Naive B cell (primary cell): ENCODE measurements at regions not wholly inside any gene's neighbourhood (a gene's known extent, or its start where the extent isn't known, plus 50 kb on each side); places are given as distances from the start of the nearest gene placed in this dataset.
A peak's percentile ranks its signal among the peaks of the same experiment; 100 is the strongest.

Experiments
- ATAC-seq, 2 donors: fragments of 150-1000 bp; cut with Tn5 transposase; 2 replicates each; pipeline ENCODE4 v1.10.0; 2021; ENCODE audit warnings: low read depth in 2 of 2, mild to moderate bottlenecking in 2 of 2, moderate library complexity in 2 of 2
- DNase-seq: peaks from one replicate; pipeline ENCODE4 v3.0.0; 2022
- H3K27ac Mint-ChIP-seq, 6 donors: one replicate each; pipeline ENCODE4 v1.8.0; 2020 to 2022; ENCODE audit warnings: mild to moderate bottlenecking in 6 of 6, mixed read lengths in 6 of 6, moderate library complexity in 5 of 6, inconsistent platforms in 2 of 6
- H3K27me3 Mint-ChIP-seq, 3 donors: one replicate each; pipeline ENCODE4 v1.8.0; 2021 to 2022; ENCODE audit warnings: mixed read lengths in 3 of 3, mild to moderate bottlenecking in 1 of 3
- H3K36me3 Mint-ChIP-seq, 2 donors: one replicate each; pipeline ENCODE4 v1.8.0; 2020 to 2022; ENCODE audit warnings: mixed read lengths in 2 of 2, inconsistent platforms in 1 of 2, mild to moderate bottlenecking in 1 of 2
- H3K4me1 Mint-ChIP-seq, 3 donors: one replicate each; pipeline ENCODE4 v1.8.0; 2020 to 2022; ENCODE audit warnings: mixed read lengths in 3 of 3, inconsistent platforms in 1 of 3, mild to moderate bottlenecking in 1 of 3, moderate library complexity in 1 of 3
- H3K4me3 Mint-ChIP-seq, 8 donors: one replicate each; pipeline ENCODE4 v1.8.0; 2020 to 2022; ENCODE audit warnings: mild to moderate bottlenecking in 8 of 8, mixed read lengths in 8 of 8, moderate library complexity in 8 of 8, inconsistent platforms in 2 of 8
- H3K9me3 Mint-ChIP-seq, 7 donors: one replicate each; pipeline ENCODE4 v1.8.0; 2020 to 2022; ENCODE audit warnings: mixed read lengths in 7 of 7, mild to moderate bottlenecking in 5 of 7, inconsistent platforms in 2 of 7, moderate library complexity in 1 of 7

DNA sequence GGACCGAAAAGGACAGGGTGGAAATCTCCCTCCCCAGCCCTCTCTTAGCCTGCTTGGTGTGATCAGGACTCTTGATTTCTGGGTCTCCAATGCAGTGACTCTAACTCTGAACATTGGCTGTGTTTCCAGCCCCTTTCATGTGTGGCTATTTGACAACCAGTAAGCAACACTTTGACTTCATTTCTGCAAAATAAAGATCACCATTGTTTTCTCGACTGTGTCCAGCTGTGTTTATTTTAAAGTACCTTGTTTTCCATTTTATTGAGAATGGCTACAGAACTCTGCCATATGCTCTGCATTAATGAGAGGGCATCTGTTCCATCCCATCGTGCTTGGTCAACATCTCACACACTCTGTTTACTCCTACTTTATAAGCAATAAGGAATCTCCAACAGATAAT lies 60.9 kb upstream of the TAGAP start:
- no peak for ATAC-seq
- Mint-ChIP-seq H3K9me3 (no peaks in the 10 kb centered on the region), H3K27ac (peak overlapping the region; percentile 98 to 100 (median 98)), H3K27me3 (no peaks in the 10 kb centered on the region), H3K36me3 (no peaks in the 10 kb centered on the region), H3K4me1 (peaks cover 80 to 96% (median 91%) of the 10 kb centered on the region in 3 donors), H3K4me3 (peak overlapping the region in 6 of 8 donors; percentile 75 to 94 (median 88))
- no peak for DNase-seq

- Mint-ChIP-seq H3K36me3 (no peaks in the 10 kb centered on the region), H3K27me3 (no peaks in the 10 kb centered on the region), H3K4me1 (peaks cover 80 to 96% (median 91%) of the 10 kb centered on the region in 3 donors), H3K9me3 (peaks cover 0 to 1% (median 0%) of the 10 kb centered on the region in 7 donors), H3K4me3 (peak overlapping the region; percentile 34 to 88 (median 80)), H3K27ac (peak overlapping the region; percentile 98 to 100 (median 98))
- ATAC-seq (peak; percentile 67 to 68), DNase-seq (peak; percentile 86)
Observed at GRCh38 chr6:159104931-159105330, 60.1 kb upstream of the TAGAP start.

GRCh38 chr6:159104163-159104925 lies 59.6 kb upstream of the TAGAP start:
- Mint-ChIP-seq H3K27ac (peak overlapping the region; percentile 98 to 100 (median 98)), H3K9me3 (peaks cover 0 to 1% (median 0%) of the 10 kb centered on the region in 7 donors), H3K36me3 (no peaks in the 10 kb centered on the region), H3K27me3 (no peaks in the 10 kb centered on the region), H3K4me3 (peak overlapping the region; percentile 34 to 88 (median 80)), H3K4me1 (peaks cover 77 to 96% (median 87%) of the 10 kb centered on the region in 3 donors)
- peak; percentile 74 for DNase-seq
- ATAC-seq, result peak; percentile 37 to 43

DNA sequence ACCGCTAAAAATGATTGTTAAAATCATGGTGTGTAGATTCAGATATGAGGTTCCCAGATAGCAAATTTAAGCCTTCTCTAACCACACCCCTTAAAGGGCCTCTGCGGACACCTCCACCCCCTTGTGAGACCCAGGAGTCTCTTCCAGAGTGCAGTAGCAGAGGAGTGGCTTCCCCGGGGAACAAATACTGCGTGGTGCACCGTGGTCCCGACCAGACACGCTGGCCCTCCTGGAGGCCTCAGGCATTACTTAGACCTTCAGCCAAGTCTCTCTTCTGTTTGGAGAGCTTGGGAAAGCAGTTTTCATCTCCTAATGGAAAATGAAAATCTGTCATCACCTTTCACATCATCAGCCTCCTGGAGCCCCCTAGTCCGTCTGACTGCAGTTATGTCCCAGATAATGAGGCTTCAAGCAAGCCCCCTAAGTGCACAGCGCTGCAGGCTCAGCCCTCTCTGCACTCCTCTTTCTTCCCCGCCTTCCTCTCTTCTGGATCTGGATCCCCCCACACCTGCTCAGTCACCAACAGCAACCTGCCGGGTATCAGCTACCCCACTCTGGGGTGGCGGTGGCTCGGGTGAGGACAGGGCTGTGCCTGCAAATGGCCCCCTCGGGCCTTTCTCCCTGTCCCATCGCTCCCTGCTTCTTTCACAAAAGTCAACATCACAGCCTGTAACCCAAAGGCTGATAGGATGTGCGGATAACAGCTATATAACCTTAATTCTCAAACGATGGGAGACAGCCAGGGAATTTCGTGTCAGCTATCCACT lies 58.8 kb upstream of the TAGAP start:
- ATAC-seq (no peak), DNase-seq (no peak)
- Mint-ChIP-seq H3K36me3 (no peaks in the 10 kb centered on the region), H3K27ac (peak overlapping the region; percentile 98 to 100 (median 98)), H3K9me3 (peaks cover 0 to 1% (median 0%) of the 10 kb centered on the region in 7 donors), H3K4me1 (peaks cover 81 to 96% (median 87%) of the 10 kb centered on the region in 3 donors), H3K4me3 (peak overlapping the region; percentile 34 to 86 (median 74)), H3K27me3 (no peaks in the 10 kb centered on the region)

GRCh38 chr6:159102373-159103160 lies 57.8 kb upstream of the TAGAP start:
- peak overlapping the region; percentile 61 to 98 (median 86) for H3K27ac Mint-ChIP-seq
- peaks cover 75 to 96% (median 85%) of the 10 kb centered on the region in 3 donors for H3K4me1 Mint-ChIP-seq
- no peaks in the 10 kb centered on the region for H3K27me3 Mint-ChIP-seq
- H3K9me3 Mint-ChIP-seq, result peaks cover 0 to 1% (median 0%) of the 10 kb centered on the region in 7 donors
- H3K4me3 Mint-ChIP-seq, result peak overlapping the region in 4 of 8 donors; percentile 9 to 29 (median 27)
- H3K36me3 Mint-ChIP-seq, result no peaks in the 10 kb centered on the region
- ATAC-seq, result no peak
- DNase-seq, result no peak

DNA sequence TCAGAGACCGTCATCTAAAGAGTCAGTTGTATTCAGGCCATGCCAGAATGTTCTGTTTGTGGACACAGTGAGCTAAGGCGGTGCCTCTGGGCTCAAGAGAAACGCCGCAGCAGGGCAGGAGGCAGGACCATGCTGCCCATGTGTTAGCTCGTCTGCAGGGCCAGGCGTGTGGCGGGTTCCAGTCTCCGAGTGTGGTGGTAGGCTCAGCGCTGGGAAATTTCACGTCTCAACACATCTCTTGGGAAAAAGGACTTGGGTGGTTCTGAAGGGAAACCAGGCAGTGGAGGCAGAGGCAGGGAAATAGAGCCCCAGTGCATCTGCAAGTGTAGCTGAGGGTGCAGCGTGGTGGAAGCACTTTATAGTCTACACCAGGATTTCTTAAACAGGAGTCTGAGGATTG lies 56.9 kb upstream of the TAGAP start:
- Mint-ChIP-seq H3K4me3 (peak overlapping the region in 2 of 8 donors; percentile 42 to 48), H3K9me3 (peaks cover 0 to 1% (median 0%) of the 10 kb centered on the region in 7 donors), H3K4me1 (peaks cover 69 to 96% (median 81%) of the 10 kb centered on the region in 3 donors), H3K36me3 (no peaks in the 10 kb centered on the region), H3K27me3 (no peaks in the 10 kb centered on the region), H3K27ac (peak overlapping the region in 5 of 6 donors; percentile 70 to 98 (median 82))
- ATAC-seq (no peak), DNase-seq (no peak)

DNA sequence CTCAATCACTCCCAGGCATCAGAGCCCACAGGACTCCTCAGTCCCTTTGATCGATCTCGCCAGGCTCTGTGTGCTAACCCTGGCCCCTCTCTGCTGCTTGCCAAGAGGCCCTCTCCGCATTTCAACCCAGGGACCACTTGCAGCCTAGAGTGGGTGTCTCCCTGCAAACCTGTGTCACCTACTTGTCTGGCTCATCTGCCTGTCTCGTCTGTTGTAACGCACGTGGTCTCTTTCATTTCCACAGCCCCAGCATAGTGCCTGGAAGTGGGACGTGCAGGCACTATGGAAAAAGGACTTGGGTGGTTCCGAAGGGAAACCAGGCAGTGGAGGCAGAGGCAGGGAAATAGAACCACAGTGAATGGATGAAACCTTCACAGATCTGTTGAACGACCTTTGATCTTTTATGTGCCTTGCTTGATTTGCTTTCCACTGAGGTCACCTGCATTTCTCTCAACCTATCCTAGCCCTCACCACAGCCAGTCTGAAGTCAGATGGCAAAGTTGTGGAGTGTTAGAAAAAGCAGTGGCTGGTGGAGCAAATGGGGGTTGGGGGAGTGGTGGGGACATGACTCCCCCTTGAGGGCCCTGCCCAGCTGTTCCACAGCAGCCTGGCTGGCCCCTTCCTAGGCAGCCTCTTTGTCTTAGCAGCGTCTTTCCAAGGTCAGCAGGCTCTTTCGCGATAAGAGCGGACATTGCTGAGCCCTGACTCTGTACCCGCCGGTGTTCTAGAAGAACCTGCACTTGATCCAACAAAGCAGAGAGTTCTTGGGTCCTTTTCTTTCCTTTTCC lies 55.8 kb upstream of the TAGAP start:
- Mint-ChIP-seq H3K27me3 (no peaks in the 10 kb centered on the region), H3K36me3 (no peaks in the 10 kb centered on the region), H3K4me1 (peaks cover 64 to 96% (median 78%) of the 10 kb centered on the region in 3 donors), H3K27ac (peak overlapping the region; percentile 92 to 100 (median 100)), H3K9me3 (peaks cover 0 to 1% (median 0%) of the 10 kb centered on the region in 7 donors), H3K4me3 (peak overlapping the region in 6 of 8 donors; percentile 12 to 86 (median 52))
- ATAC-seq (no peak), DNase-seq (no peak)

- Mint-ChIP-seq H3K27me3 (no peaks in the 10 kb centered on the region), H3K36me3 (no peaks in the 10 kb centered on the region), H3K27ac (peak overlapping the region; percentile 92 to 100 (median 100)), H3K4me3 (peak overlapping the region in 5 of 8 donors; percentile 43 to 86 (median 68)), H3K4me1 (peaks cover 64 to 96% (median 79%) of the 10 kb centered on the region in 3 donors), H3K9me3 (peaks cover 0 to 1% (median 0%) of the 10 kb centered on the region in 7 donors)
- no peak for ATAC-seq
- no peak for DNase-seq
Observed at GRCh38 chr6:159099961-159100360, 55.2 kb upstream of the TAGAP start.

- no peaks in the 10 kb centered on the region for H3K27me3 Mint-ChIP-seq
- DNase-seq, result no peak
- peak overlapping the region; percentile 37 to 89 (median 82) for H3K4me3 Mint-ChIP-seq
- ATAC-seq, result no peak
- peak overlapping the region; percentile 98 to 100 (median 100) for H3K27ac Mint-ChIP-seq
- H3K9me3 Mint-ChIP-seq, result peaks cover 0 to 2% (median 0%) of the 10 kb centered on the region in 7 donors
- H3K4me1 Mint-ChIP-seq, result peaks cover 64 to 96% (median 79%) of the 10 kb centered on the region in 3 donors
- H3K36me3 Mint-ChIP-seq, result no peaks in the 10 kb centered on the region
Observed at GRCh38 chr6:159099276-159099675, 54.5 kb upstream of the TAGAP start.

DNA sequence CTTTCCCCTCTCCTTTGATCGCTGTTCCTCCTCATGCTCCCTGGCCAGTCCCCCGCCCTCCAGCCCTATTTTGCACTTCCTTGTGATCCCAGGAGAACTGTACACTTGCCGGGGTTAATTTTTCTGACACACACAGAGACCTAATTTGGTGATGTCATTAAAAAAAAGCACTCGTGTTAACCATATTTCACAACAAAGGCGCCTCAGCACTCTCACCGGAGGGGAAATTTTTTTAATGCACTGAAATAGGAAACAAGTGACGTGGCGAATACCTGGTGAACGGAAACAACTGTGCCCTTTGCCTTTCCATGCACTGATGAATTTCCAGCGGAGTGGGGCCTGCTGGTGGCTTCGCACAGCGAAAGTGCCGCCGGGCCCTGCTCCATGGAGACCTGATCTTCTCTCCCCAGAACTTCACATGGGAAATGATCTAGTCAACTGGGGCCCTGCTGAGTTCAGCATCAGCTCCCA lies 53.9 kb upstream of the TAGAP start:
- peaks cover 65 to 96% (median 79%) of the 10 kb centered on the region in 3 donors for H3K4me1 Mint-ChIP-seq
- no peaks in the 10 kb centered on the region for H3K27me3 Mint-ChIP-seq
- no peaks in the 10 kb centered on the region for H3K36me3 Mint-ChIP-seq
- H3K4me3 Mint-ChIP-seq, result peak overlapping the region; percentile 37 to 89 (median 82)
- H3K27ac Mint-ChIP-seq, result peak overlapping the region; percentile 98 to 100 (median 100)
- ATAC-seq (peak; percentile 47 to 61), DNase-seq (peak; percentile 91)
- H3K9me3 Mint-ChIP-seq, result peaks cover 0 to 2% (median 0%) of the 10 kb centered on the region in 7 donors

DNA sequence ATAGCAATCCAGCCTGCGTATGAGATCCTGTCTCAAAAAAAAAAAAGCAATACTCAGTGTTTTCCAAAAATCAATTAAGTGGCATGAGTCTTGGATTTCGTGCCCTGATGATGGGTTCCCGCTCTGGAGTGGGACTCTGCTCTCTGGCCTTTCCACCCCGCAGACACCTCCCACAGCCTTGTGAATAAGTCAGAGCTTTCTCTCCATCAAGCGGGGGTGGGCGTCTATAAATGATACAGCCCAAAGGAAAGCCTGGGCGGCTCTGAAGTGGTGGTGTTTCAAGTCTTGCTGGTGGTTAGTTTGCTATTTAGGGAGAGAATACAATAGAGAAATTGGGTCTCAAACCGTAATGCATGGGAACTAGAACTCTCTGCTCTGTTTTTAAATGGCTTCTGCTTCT lies 52.5 kb upstream of the TAGAP start:
- Mint-ChIP-seq H3K27ac (peak overlapping the region; percentile 98 to 100 (median 100)), H3K4me1 (peaks cover 56 to 93% (median 76%) of the 10 kb centered on the region in 3 donors), H3K27me3 (no peaks in the 10 kb centered on the region), H3K9me3 (peaks cover 0 to 2% (median 0%) of the 10 kb centered on the region in 7 donors), H3K4me3 (peak overlapping the region in 3 of 8 donors; percentile 18 to 44 (median 41)), H3K36me3 (no peaks in the 10 kb centered on the region)
- ATAC-seq, result no peak
- DNase-seq, result no peak

DNA sequence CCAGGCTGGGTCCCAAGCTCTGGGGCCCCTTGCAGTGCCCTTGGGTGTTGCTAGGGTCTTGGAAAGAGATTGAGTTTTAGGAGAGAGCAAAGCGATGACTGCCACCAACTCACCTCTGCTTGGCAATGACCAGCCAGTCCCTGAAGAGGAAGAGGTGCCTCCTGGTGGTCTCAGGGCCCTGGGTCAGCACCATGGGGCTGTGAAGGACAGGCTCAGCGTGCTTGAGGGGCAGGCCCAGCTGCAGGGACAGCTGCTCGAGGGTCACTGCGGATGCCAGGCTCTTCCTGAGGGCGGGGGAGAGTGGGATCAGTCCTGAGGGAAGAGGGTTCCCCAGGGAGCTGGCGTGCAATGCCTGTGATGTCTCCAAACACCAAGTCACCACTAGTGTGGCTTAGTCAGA lies 50.8 kb upstream of the TAGAP start:
- Mint-ChIP-seq H3K4me1 (peaks cover 59 to 92% (median 75%) of the 10 kb centered on the region in 3 donors), H3K27ac (peak overlapping the region; percentile 98 to 100 (median 100)), H3K4me3 (peak overlapping the region in 7 of 8 donors; percentile 13 to 88 (median 82)), H3K27me3 (no peaks in the 10 kb centered on the region), H3K9me3 (peaks cover 0 to 4% (median 0%) of the 10 kb centered on the region in 7 donors), H3K36me3 (no peaks in the 10 kb centered on the region)
- no peak for DNase-seq
- no peak for ATAC-seq
